ENCODE measurements at regions not wholly inside any gene's neighbourhood (a gene's known extent, or its start where the extent isn't known, plus 50 kb on each side); places are given as distances from the start of the nearest gene placed in this dataset.

GRCh38 chr16:54651440-54652195 lies 279.0 kb upstream of the IRX5 start:
- TF ChIP-seq, protein P1, sequence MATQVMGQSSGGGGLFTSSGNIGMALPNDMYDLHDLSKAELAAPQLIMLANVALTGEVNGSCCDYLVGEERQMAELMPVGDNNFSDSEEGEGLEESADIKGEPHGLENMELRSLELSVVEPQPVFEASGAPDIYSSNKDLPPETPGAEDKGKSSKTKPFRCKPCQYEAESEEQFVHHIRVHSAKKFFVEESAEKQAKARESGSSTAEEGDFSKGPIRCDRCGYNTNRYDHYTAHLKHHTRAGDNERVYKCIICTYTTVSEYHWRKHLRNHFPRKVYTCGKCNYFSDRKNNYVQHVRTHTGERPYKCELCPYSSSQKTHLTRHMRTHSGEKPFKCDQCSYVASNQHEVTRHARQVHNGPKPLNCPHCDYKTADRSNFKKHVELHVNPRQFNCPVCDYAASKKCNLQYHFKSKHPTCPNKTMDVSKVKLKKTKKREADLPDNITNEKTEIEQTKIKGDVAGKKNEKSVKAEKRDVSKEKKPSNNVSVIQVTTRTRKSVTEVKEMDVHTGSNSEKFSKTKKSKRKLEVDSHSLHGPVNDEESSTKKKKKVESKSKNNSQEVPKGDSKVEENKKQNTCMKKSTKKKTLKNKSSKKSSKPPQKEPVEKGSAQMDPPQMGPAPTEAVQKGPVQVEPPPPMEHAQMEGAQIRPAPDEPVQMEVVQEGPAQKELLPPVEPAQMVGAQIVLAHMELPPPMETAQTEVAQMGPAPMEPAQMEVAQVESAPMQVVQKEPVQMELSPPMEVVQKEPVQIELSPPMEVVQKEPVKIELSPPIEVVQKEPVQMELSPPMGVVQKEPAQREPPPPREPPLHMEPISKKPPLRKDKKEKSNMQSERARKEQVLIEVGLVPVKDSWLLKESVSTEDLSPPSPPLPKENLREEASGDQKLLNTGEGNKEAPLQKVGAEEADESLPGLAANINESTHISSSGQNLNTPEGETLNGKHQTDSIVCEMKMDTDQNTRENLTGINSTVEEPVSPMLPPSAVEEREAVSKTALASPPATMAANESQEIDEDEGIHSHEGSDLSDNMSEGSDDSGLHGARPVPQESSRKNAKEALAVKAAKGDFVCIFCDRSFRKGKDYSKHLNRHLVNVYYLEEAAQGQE (IDR thresholded peaks at IDR 0.05; ENCODE audit: insufficient read depth in 1 of 2, low read depth in 2 of 2, low read length in 2 of 2) = no peak
- TF ChIP-seq TAF1 (IDR thresholded peaks at IDR 0.05; ENCODE audit: borderline replicate concordance, insufficient read depth, low read length) = no peak
- TF ChIP-seq POLR2AphosphoS5 (IDR thresholded peaks at IDR 0.05; ENCODE audit: low read depth, low read length) = no peak
- no peak for TF ChIP-seq SIN3A (IDR thresholded peaks at IDR 0.05; ENCODE audit: borderline replicate concordance, insufficient read depth, low read length)
